ENCODE measurements at regions not wholly inside any gene's neighbourhood (a gene's known extent, or its start where the extent isn't known, plus 50 kb on each side); places are given as distances from the start of the nearest gene placed in this dataset.
"Not testable (repeated sequence)": the region's sequence is repeated elsewhere in the genome, so short reads cannot be mapped to it uniquely, and the experiment has no call there.

GRCh38 chr4:138596896-138597295 is 354.7 kb upstream of the SLC7A11 start:
- Histone ChIP-seq H3K27ac (no peak overlapping the region), H3K4me3 (no peak overlapping the region), H3K36me3 (ENCODE audit: insufficient read depth, low read length) (no peaks in the 10 kb centered on the region)

GRCh38 chr4:138595731-138596460 is 353.7 kb upstream of the SLC7A11 start:
- Histone ChIP-seq H3K9ac (ENCODE audit: insufficient read length) (no peak overlapping the region), H3K27ac (no peak overlapping the region), H3K9me3 (ENCODE audit: low read depth, low read length) (no peaks in the 10 kb centered on the region), H3K36me3 (ENCODE audit: insufficient read depth, low read length) (no peaks in the 10 kb centered on the region), H3K4me3 (no peak overlapping the region)
- no peak for DNase-seq (ENCODE audit: low read depth, low spot score)
- TF ChIP-seq FOXP2 (optimal IDR thresholded peaks at IDR 0.05; ENCODE audit: control extremely low read depth, extremely low read length, insufficient read depth): no peak
- no peak for TF ChIP-seq POLR2AphosphoS5 (IDR thresholded peaks at IDR 0.05; ENCODE audit: borderline replicate concordance, low read depth, low read length)
- TF ChIP-seq EZH2 (IDR thresholded peaks at IDR 0.05): no peak

More at GRCh38 chr4:138596896-138597295, 354.7 kb upstream of the SLC7A11 start:
- no peak overlapping the region for H3K9ac ChIP-seq (ENCODE audit: insufficient read length)
- H3K9me3 ChIP-seq (ENCODE audit: low read depth, low read length): no peaks in the 10 kb centered on the region
- TF ChIP-seq EZH2 (IDR thresholded peaks at IDR 0.05) (no peak), FOXP2 (optimal IDR thresholded peaks at IDR 0.05; ENCODE audit: control extremely low read depth, extremely low read length, insufficient read depth) (no peak), POLR2AphosphoS5 (IDR thresholded peaks at IDR 0.05; ENCODE audit: borderline replicate concordance, low read depth, low read length) (no peak)
- DNase-seq (ENCODE audit: low read depth, low spot score): no peak

- no peak overlapping the region for H3K4me3 ChIP-seq
- TF ChIP-seq POLR2AphosphoS5 (IDR thresholded peaks at IDR 0.05; ENCODE audit: borderline replicate concordance, low read depth, low read length): no peak
- TF ChIP-seq EZH2 (IDR thresholded peaks at IDR 0.05): no peak
- no peak for TF ChIP-seq FOXP2 (optimal IDR thresholded peaks at IDR 0.05; ENCODE audit: control extremely low read depth, extremely low read length, insufficient read depth)
- no peak overlapping the region for H3K9ac ChIP-seq (ENCODE audit: insufficient read length)
- H3K9me3 ChIP-seq (ENCODE audit: low read depth, low read length): no peaks in the 10 kb centered on the region
- no peak overlapping the region for H3K27ac ChIP-seq
- H3K36me3 ChIP-seq (ENCODE audit: insufficient read depth, low read length): no peaks in the 10 kb centered on the region
- DNase-seq (ENCODE audit: low read depth, low spot score): no peak
These were observed 353.0 kb upstream of the SLC7A11 start for GRCh38 chr4:138595171-138595570.

- no peak for DNase-seq (ENCODE audit: low read depth, low spot score)
- Histone ChIP-seq H3K36me3 (ENCODE audit: insufficient read depth, low read length) (no peaks in the 10 kb centered on the region), H3K27ac (no peak overlapping the region), H3K4me3 (no peak overlapping the region), H3K9me3 (ENCODE audit: low read depth, low read length) (no peaks in the 10 kb centered on the region), H3K9ac (ENCODE audit: insufficient read length) (no peak overlapping the region)
- TF ChIP-seq POLR2AphosphoS5 (IDR thresholded peaks at IDR 0.05; ENCODE audit: borderline replicate concordance, low read depth, low read length) (no peak), EZH2 (IDR thresholded peaks at IDR 0.05) (no peak), FOXP2 (optimal IDR thresholded peaks at IDR 0.05; ENCODE audit: control extremely low read depth, extremely low read length, insufficient read depth) (no peak)
These were observed 350.6 kb upstream of the SLC7A11 start for GRCh38 chr4:138592796-138593195.

DNA sequence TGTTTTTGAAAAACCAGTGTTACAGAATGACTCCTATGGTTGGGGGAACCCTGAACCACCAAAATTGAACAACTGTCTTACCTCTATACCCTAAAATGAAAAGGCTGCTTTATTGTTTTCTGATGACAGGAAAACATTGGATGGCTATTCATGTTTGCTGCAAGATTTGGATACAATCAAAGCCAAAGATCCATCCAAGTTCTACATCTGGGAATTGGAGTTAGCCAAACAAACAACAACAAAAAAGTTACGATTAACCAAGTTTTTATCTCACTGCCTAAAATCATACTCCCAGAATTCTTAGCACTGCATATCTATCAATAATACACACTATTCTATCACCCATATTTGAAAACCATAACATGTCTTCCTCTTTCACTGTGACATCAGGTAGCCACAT is 349.7 kb upstream of the SLC7A11 start:
- Histone ChIP-seq H3K27ac (no peak overlapping the region), H3K36me3 (ENCODE audit: insufficient read depth, low read length) (no peaks in the 10 kb centered on the region), H3K9me3 (ENCODE audit: low read depth, low read length) (no peaks in the 10 kb centered on the region), H3K4me3 (no peak overlapping the region), H3K9ac (ENCODE audit: insufficient read length) (no peak overlapping the region)
- TF ChIP-seq POLR2AphosphoS5 (IDR thresholded peaks at IDR 0.05; ENCODE audit: borderline replicate concordance, low read depth, low read length) (no peak), FOXP2 (optimal IDR thresholded peaks at IDR 0.05; ENCODE audit: control extremely low read depth, extremely low read length, insufficient read depth) (no peak), EZH2 (IDR thresholded peaks at IDR 0.05) (no peak)
- no peak for DNase-seq (ENCODE audit: low read depth, low spot score)

DNA sequence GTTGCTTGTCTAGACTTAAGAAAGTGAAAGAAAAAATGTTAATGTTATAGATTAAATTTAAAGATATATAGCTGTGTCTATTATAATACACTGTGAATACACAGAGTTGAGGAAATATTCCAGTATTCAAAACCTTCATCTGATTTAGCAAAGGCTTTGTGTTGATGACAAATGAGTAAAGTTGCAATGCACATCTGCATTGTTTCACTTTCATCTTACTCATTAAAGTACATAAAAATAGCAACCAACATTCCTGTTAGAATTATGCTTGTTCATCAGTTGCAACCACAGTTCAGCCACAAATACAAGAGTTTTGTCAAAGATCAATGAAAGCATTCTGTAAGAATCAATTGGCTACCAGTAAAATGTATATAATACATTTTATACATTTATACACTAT is 346.4 kb upstream of the SLC7A11 start:
- Histone ChIP-seq H3K36me3 (ENCODE audit: insufficient read depth, low read length) (no peaks in the 10 kb centered on the region), H3K27ac (no peak overlapping the region), H3K9me3 (ENCODE audit: low read depth, low read length) (no peaks in the 10 kb centered on the region), H3K9ac (ENCODE audit: insufficient read length) (no peak overlapping the region), H3K4me3 (no peak overlapping the region)
- no peak for DNase-seq (ENCODE audit: low read depth, low spot score)
- no peak for TF ChIP-seq POLR2AphosphoS5 (IDR thresholded peaks at IDR 0.05; ENCODE audit: borderline replicate concordance, low read depth, low read length)
- TF ChIP-seq FOXP2 (optimal IDR thresholded peaks at IDR 0.05; ENCODE audit: control extremely low read depth, extremely low read length, insufficient read depth): no peak
- TF ChIP-seq EZH2 (IDR thresholded peaks at IDR 0.05): no peak

DNA sequence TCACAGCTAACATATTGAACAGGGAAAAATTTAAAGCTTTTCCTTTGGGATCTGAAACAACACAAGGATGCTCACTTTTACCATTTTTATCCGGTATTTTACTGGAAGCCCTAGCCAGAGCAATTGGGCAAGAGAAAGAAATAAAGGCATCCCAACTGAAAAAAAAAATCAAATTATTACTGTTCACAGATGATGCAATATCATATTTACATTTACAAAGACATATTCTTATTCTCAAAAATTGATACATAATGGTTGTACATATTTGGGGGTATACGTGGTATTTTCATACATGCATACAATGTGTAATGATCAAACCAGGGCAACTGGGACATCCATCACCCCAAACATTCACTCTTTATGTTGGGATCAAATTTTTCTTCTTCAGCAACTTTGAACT is 337.0 kb upstream of the SLC7A11 start:
- Histone ChIP-seq H3K27ac (no peak overlapping the region), H3K9me3 (ENCODE audit: low read depth, low read length) (no peaks in the 10 kb centered on the region; the same call in 1 of the 2 replicates), H3K4me3 (no peak overlapping the region), H3K9ac (ENCODE audit: insufficient read length) (no peak overlapping the region), H3K36me3 (ENCODE audit: insufficient read depth, low read length) (no peaks in the 10 kb centered on the region)
- TF ChIP-seq POLR2AphosphoS5 (IDR thresholded peaks at IDR 0.05; ENCODE audit: borderline replicate concordance, low read depth, low read length): no peak
- DNase-seq (ENCODE audit: low read depth, low spot score): no peak

GRCh38 chr4:138577826-138578225 is 335.7 kb upstream of the SLC7A11 start:
- H3K9me3 ChIP-seq (ENCODE audit: low read depth, low read length); DNase-seq (ENCODE audit: low read depth, low spot score); H3K36me3 ChIP-seq (ENCODE audit: insufficient read depth, low read length); H3K4me3 ChIP-seq; H3K9ac ChIP-seq (ENCODE audit: insufficient read length); H3K27ac ChIP-seq: not testable (repeated sequence)

DNA sequence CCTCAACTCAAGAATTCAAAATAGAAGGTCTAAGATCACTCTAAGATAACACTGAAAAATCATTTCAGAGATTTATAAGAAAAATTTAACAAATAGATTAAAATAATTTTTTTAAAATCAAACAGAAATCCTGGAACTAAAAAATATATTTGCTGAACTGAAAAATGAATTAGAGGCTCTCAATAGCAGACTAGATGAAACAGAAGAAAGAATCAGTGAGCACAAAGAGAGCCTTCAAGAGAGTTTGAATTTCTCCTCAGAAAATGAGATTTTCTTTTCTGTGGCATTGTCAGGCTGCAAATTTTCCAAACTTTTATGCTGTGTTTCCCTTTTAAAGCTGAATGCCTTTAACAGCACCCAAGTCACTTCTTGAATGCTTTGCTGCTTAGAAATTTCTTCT is 335.0 kb upstream of the SLC7A11 start:
- no peaks in the 10 kb centered on the region for H3K36me3 ChIP-seq (ENCODE audit: insufficient read depth, low read length)
- H3K9me3 ChIP-seq (ENCODE audit: low read depth, low read length): no peaks in the 10 kb centered on the region; the same call in 1 of the 2 replicates
- TF ChIP-seq FOXP2 (optimal IDR thresholded peaks at IDR 0.05; ENCODE audit: control extremely low read depth, extremely low read length, insufficient read depth) (no peak), EZH2 (IDR thresholded peaks at IDR 0.05) (no peak), POLR2AphosphoS5 (IDR thresholded peaks at IDR 0.05; ENCODE audit: borderline replicate concordance, low read depth, low read length) (no peak)
- DNase-seq (ENCODE audit: low read depth, low spot score): no peak
- H3K4me3 ChIP-seq: no peak overlapping the region
- no peak overlapping the region for H3K27ac ChIP-seq
- no peak overlapping the region for H3K9ac ChIP-seq (ENCODE audit: insufficient read length)
